HCT116 (cell line): ENCODE measurements at regions not wholly inside any gene's neighbourhood (a gene's known extent, or its start where the extent isn't known, plus 50 kb on each side); places are given as distances from the start of the nearest gene placed in this dataset.

Source experiments
- ATAC-seq: fragments of 200-7000 bp; cut with Tn5 transposase; 2 replicates; pipeline ENCODE4 v1.9.1; 2020; ENCODE audit warnings: mild to moderate bottlenecking, moderate library complexity
- BruUV-seq: library from RNA; stranded (reverse); fragments of 400-500 nt; replicated peaks from 2 replicates; lab custom pipeline; 2021; lab: Mats Ljungman, UMichigan
- CTCF ChIA-PET: fragments of 300-600 bp; sonication (Branson Sonifier 250); formaldehyde crosslinking; loops from one replicate; lab custom pipeline; 2021; ENCODE audit warnings: antibody characterized with exemption; lab: Charles Lee
- POLR2A ChIA-PET: fragments of 300-600, 350-600 bp; sonication (Branson Sonifier 250); formaldehyde crosslinking; loops from one replicate; lab custom pipeline; 2021; ENCODE audit warnings: antibody characterized with exemption; lab: Charles Lee
- RAD21 ChIA-PET, 2 experiments: fragments of 300-600 bp; sonication (Branson Sonifier 250); formaldehyde crosslinking; loops; one replicate each; lab custom pipeline; 2023; ENCODE audit warnings: low total read pairs in 2 of 2; ENCODE audit not compliant: uncharacterized antibody in 2 of 2, unreplicated experiment in 2 of 2, low non-redundant PET in 1 of 2; lab: Charles Lee
- DNase-seq: peaks from one replicate; pipeline ENCODE4 v3.0.0-alpha.2; 2010; ENCODE audit warnings: low read depth, low spot score
- H2AFZ ChIP-seq: fragments of 200-600 bp; shearing (Covaris generic), sonication (generic); 2 replicates; pipeline ENCODE4 v1.6.1; 2017; ENCODE audit warnings: low read depth, mixed run types, mixed read lengths, antibody characterized with exemption, low read length; ENCODE audit not compliant: poor library complexity, severe bottlenecking
- H3K27ac ChIP-seq: 2 replicates; pipeline ENCODE4 v1.5.1; 2012; ENCODE audit warnings: low read depth, low read length
- H3K27me3 ChIP-seq: fragments of 200-600 bp; sonication (generic); 2 replicates; pipeline ENCODE4 v1.6.1; 2016; ENCODE audit warnings: mixed run types, low read length, mixed read lengths; ENCODE audit not compliant: insufficient read depth
- H3K36me3 ChIP-seq, 2 experiments: fragments of 200-500 bp in 1 of 2; fragments of 200-600 bp in 1 of 2; sonication (Bioruptor generic) in 1 of 2; sonication (generic) in 1 of 2; 2 replicates each; pipeline versions ENCODE4 v1.5.1 to v1.6.1; 2014 to 2016; ENCODE audit warnings: low read length in 2 of 2, inconsistent platforms in 1 of 2, mixed read lengths in 1 of 2, mixed run types in 1 of 2; ENCODE audit not compliant: insufficient read depth in 2 of 2, control insufficient read depth in 1 of 2
- H3K4me1 ChIP-seq, 2 experiments: fragments of 200-600 bp in 1 of 2; sonication (generic) in 1 of 2; 2 replicates each; pipeline versions ENCODE4 v1.5.1 to v1.6.1; 2012 to 2017; ENCODE audit warnings: low read length in 2 of 2, inconsistent platforms in 1 of 2, mild to moderate bottlenecking in 1 of 2, mixed read lengths in 1 of 2, mixed run types in 1 of 2, moderate library complexity in 1 of 2; ENCODE audit not compliant: insufficient read depth in 2 of 2, control insufficient read depth in 1 of 2
- H3K4me2 ChIP-seq: fragments of 200-600 bp; sonication (generic); 2 replicates; pipeline ENCODE4 v1.6.1; 2017; ENCODE audit warnings: mixed run types, low read length, mixed read lengths
- H3K4me3 ChIP-seq, 2 experiments: fragments of 200-600 bp in 1 of 2; sonication (generic) in 1 of 2; replicated peaks in 1 of 2; 2 replicates each; pipeline ENCODE4 v1.5.1; 2011 to 2016; ENCODE audit warnings: low read length in 2 of 2, control low read depth in 1 of 2, low read depth in 1 of 2, mild to moderate bottlenecking in 1 of 2, mixed read lengths in 1 of 2, mixed run types in 1 of 2
- H3K79me2 ChIP-seq: fragments of 200-600 bp; sonication (generic); 2 replicates; pipeline ENCODE4 v1.6.1; 2017; ENCODE audit warnings: mild to moderate bottlenecking, mixed run types, low read length, moderate library complexity, mixed read lengths; ENCODE audit not compliant: insufficient read depth
- H3K9ac ChIP-seq: fragments of 200-600 bp; sonication (generic); 2 replicates; pipeline ENCODE4 v1.6.1; 2016; ENCODE audit warnings: low read length, mixed read lengths
- H3K9me2 ChIP-seq: fragments of 200-600 bp; sonication (generic), shearing (Covaris generic); 2 replicates; pipeline ENCODE4 v1.6.1; 2017; ENCODE audit warnings: mixed run types, mild to moderate bottlenecking, moderate library complexity; ENCODE audit not compliant: insufficient read depth
- H3K9me3 ChIP-seq, 2 experiments: fragments of 200-500 bp in 1 of 2; fragments of 200-600 bp in 1 of 2; sonication (Bioruptor generic) in 1 of 2; sonication (generic) in 1 of 2; 2 replicates each; pipeline ENCODE4 v1.6.1; 2014 to 2017; ENCODE audit warnings: low read length in 2 of 2, mixed read lengths in 2 of 2, inconsistent platforms in 1 of 2, low read depth in 1 of 2, mild to moderate bottlenecking in 1 of 2, mixed run types in 1 of 2, moderate library complexity in 1 of 2; ENCODE audit not compliant: control insufficient read depth in 1 of 2, insufficient read depth in 1 of 2
- H4K20me1 ChIP-seq: fragments of 200-600 bp; sonication (generic), shearing (Covaris generic); 2 replicates; pipeline ENCODE4 v1.6.1; 2017; ENCODE audit warnings: mixed run types, mild to moderate bottlenecking, moderate library complexity; ENCODE audit not compliant: insufficient read depth
- CTCF ChIP-seq, 3 experiments: fragments of 200-600 bp in 1 of 3; sonication (generic) in 1 of 3; IDR thresholded peaks in 2 of 3; conservative IDR thresholded peaks in 1 of 3; 2 replicates each; pipeline ENCODE4 v1.5.1; 2012 to 2017; ENCODE audit warnings: low read depth in 2 of 3, low read length in 2 of 3, antibody characterized with exemption in 1 of 3, borderline replicate concordance in 1 of 3, control low read depth in 1 of 3, mild to moderate bottlenecking in 1 of 3, mixed read lengths in 1 of 3, mixed run types in 1 of 3, moderate library complexity in 1 of 3; ENCODE audit not compliant: insufficient read depth in 1 of 3
- EZH2 ChIP-seq: fragments of 200-600 bp; sonication (generic); IDR thresholded peaks from 2 replicates; pipeline ENCODE4 v1.6.1; 2017; ENCODE audit warnings: antibody characterized with exemption, mixed run types
- EZH2phosphoT487 ChIP-seq: fragments of 200-600 bp; IDR thresholded peaks from 2 replicates; pipeline ENCODE4 v1.6.1; 2018; ENCODE audit warnings: antibody characterized with exemption, borderline replicate concordance
- FOSL1 ChIP-seq: IDR thresholded peaks from 2 replicates; pipeline ENCODE4 v1.6.1; 2012; ENCODE audit warnings: low read depth
- POLR2A ChIP-seq: IDR thresholded peaks from 2 replicates; pipeline ENCODE4 v1.7.0; 2011; ENCODE audit warnings: borderline replicate concordance; ENCODE audit not compliant: insufficient read depth, insufficient read length; ENCODE audit errors: extremely low read depth
- RAD21 ChIP-seq: IDR thresholded peaks from 2 replicates; pipeline ENCODE4 v1.6.1; 2012; ENCODE audit warnings: low read depth, mild to moderate bottlenecking
- SIN3A ChIP-seq: IDR thresholded peaks from 2 replicates; pipeline ENCODE4 v1.6.1; 2012; ENCODE audit warnings: low read depth
- SP1 ChIP-seq: IDR thresholded peaks from 2 replicates; pipeline ENCODE4 v1.6.1; 2012; ENCODE audit warnings: low read depth
- SRF ChIP-seq: IDR thresholded peaks from 2 replicates; pipeline ENCODE4 v1.6.1; 2012; ENCODE audit warnings: low read depth
- TCF7L2 ChIP-seq: IDR thresholded peaks from 2 replicates; pipeline ENCODE4 v1.7.0; 2011; ENCODE audit warnings: borderline replicate concordance, inconsistent platforms; ENCODE audit not compliant: insufficient read depth, insufficient read length; ENCODE audit errors: extremely low read depth
- YY1 ChIP-seq: IDR thresholded peaks from 2 replicates; pipeline ENCODE4 v1.6.1; 2011; ENCODE audit warnings: low read length, low read depth, moderate library complexity, mild to moderate bottlenecking; ENCODE audit not compliant: insufficient replicate concordance; ENCODE audit errors: extremely low read depth
- ZBTB33 ChIP-seq: IDR thresholded peaks from 2 replicates; pipeline ENCODE4 v1.6.1; 2011; ENCODE audit warnings: mild to moderate bottlenecking, low read length, moderate library complexity; ENCODE audit not compliant: insufficient replicate concordance; ENCODE audit errors: extremely low read depth
- ZFX ChIP-seq: fragments of 450-650 bp; IDR thresholded peaks from 2 replicates; pipeline ENCODE4 v1.6.1; 2017
- intact Hi-C: fragments of 100-400 bp; cut with micrococcal nuclease; formaldehyde crosslinking; loops from 2 replicates; pipeline ENCODE4 v1.10.0; 2022
- TF ChIP-seq, protein P1 (sequence below): IDR thresholded peaks from 2 replicates; pipeline ENCODE4 v1.6.1; 2012

DNA sequence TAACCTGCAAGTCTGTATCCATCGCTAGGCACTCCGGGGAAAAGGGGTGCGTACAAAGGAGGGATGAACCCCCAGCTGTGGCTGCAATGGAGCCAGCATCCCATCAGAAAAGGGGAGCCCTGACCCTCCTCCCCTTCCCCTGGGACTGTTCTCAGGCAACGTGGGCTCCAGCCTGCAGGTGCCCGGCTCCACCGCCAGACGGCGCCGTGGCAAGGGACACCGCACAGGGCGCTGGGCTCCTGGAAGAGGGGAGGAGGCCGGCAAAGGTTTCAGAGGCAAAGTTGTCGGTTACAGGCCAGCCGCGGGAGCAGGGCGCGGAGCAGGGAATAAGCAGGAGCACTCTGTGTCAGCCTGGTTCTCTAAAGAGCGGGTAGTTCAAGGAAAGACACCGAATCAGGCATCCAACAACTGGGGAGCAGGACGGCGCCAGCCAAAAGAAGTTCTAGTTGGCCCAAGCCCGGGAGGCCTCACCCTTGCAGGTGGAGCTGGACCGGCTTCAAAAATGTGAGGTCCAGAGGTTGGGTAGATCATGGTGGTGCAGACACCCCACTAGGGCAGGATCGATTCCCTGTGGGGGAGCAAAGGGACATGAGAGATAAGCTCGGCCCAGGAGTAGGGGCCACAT lies 53.0 kb upstream of the ATP12A start:
- DNase-seq (peak; percentile 4), ATAC-seq (peak; percentile 94)
- POLR2A ChIA-PET: no interaction called here
- BruUV-seq: no TSS peak
- CTCF ChIA-PET: interaction anchor here (0.8 to 1.0 kb wide), 2 partner anchors 43 to 368 kb away, joined by 3 read pairs; no protein-coding TSS in a partner anchor
- Histone ChIP-seq H3K9me2 (no peaks in the 10 kb centered on the region), H3K9ac (no peak overlapping the region), H3K4me3 (no peak overlapping the region), H3K79me2 (no peaks in the 10 kb centered on the region), H3K9me3 (no peaks in the 10 kb centered on the region), H3K27ac (no peak overlapping the region), H3K4me1 (peaks cover 0 to 11% of the 10 kb centered on the region in 2 experiments; a peak in 2 of 4 replicates), H3K36me3 (no peaks in the 10 kb centered on the region), H3K27me3 (no peaks in the 10 kb centered on the region), H4K20me1 (no peaks in the 10 kb centered on the region), H2AFZ (no peak overlapping the region), H3K4me2 (no peak overlapping the region)
- intact Hi-C loops: loop anchor here (1.0 kb wide), 1 partner anchor 44 kb away; no protein-coding TSS in a partner anchor
- RAD21 ChIA-PET: no interaction called here
- TF ChIP-seq FOSL1: no peak
- no peak for TF ChIP-seq EZH2
- TF ChIP-seq SP1: no peak
- no peak for TF ChIP-seq SIN3A
- TF ChIP-seq POLR2A: no peak
- peak; percentile 43 to 91 (median 76); a peak in 5 of 6 replicates for TF ChIP-seq CTCF (IDR thresholded peaks at IDR 0.05 in 2 of 3, conservative IDR thresholded peaks at IDR 0.05 in 1 of 3; ENCODE audit: borderline replicate concordance in 1 of 3, insufficient read depth in 1 of 3, low read depth in 2 of 3, low read length in 2 of 3)
- TF ChIP-seq YY1: no peak
- TF ChIP-seq EZH2phosphoT487: no peak
- TF ChIP-seq ZBTB33: no peak
- TF ChIP-seq TCF7L2: peak; percentile 29
- no peak for TF ChIP-seq SRF
- peak; percentile 46 for TF ChIP-seq RAD21
- TF ChIP-seq, protein P1, sequence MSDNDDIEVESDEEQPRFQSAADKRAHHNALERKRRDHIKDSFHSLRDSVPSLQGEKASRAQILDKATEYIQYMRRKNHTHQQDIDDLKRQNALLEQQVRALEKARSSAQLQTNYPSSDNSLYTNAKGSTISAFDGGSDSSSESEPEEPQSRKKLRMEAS: no peak
- 0 out of 2 replicates have a peak, but pooled peaks have one; percentile 11 for TF ChIP-seq ZFX
